ENCODE measurements at regions not wholly inside any gene's neighbourhood (a gene's known extent, or its start where the extent isn't known, plus 50 kb on each side); places are given as distances from the start of the nearest gene placed in this dataset.

- TF ChIP-seq CTCF (IDR thresholded peaks at IDR 0.05) (no peak), POLR2AphosphoS5 (IDR thresholded peaks at IDR 0.05) (no peak), POLR2A (IDR thresholded peaks at IDR 0.05) (no peak)
These were observed 274.6 kb downstream of the COG6 start for GRCh38 chr13:39930060-39930459.
